ENCODE measurements at regions not wholly inside any gene's neighbourhood (a gene's known extent, or its start where the extent isn't known, plus 50 kb on each side); places are given as distances from the start of the nearest gene placed in this dataset.

- no peak for TF ChIP-seq CSDC2 (CRISPR knock-in tag; IDR thresholded peaks at IDR 0.05)
- ATAC-seq, result no peak
Observed at GRCh38 chr12:114855678-114856077, 171.7 kb upstream of the TBX3 start.

GRCh38 chr12:114852976-114853529, 169.1 kb upstream of the TBX3 start:
- no peak for TF ChIP-seq RARB (CRISPR knock-in tag; IDR thresholded peaks at IDR 0.05)
- TF ChIP-seq BACH2 (CRISPR knock-in tag; IDR thresholded peaks at IDR 0.05; ENCODE audit: borderline replicate concordance), result no peak
- no peak for TF ChIP-seq ISL1 (CRISPR knock-in tag; IDR thresholded peaks at IDR 0.05)
- TF ChIP-seq PATZ1 (CRISPR knock-in tag; IDR thresholded peaks at IDR 0.05; ENCODE audit: borderline replicate concordance), result no peak
- no peak for ATAC-seq

- no peak for ATAC-seq
- TF ChIP-seq CSRNP3 (CRISPR knock-in tag; IDR thresholded peaks at IDR 0.05), result no peak
- TF ChIP-seq RARB (CRISPR knock-in tag; IDR thresholded peaks at IDR 0.05), result no peak
- TF ChIP-seq TCF4 (CRISPR knock-in tag; IDR thresholded peaks at IDR 0.05; ENCODE audit: borderline replicate concordance), result no peak
- no peak for TF ChIP-seq POU6F1 (CRISPR knock-in tag; IDR thresholded peaks at IDR 0.05; ENCODE audit: borderline replicate concordance, low read depth)
- TF ChIP-seq ZNF70 (CRISPR knock-in tag; IDR thresholded peaks at IDR 0.05), result no peak
- TF ChIP-seq ZFP3 (CRISPR knock-in tag; IDR thresholded peaks at IDR 0.05), result no peak
- TF ChIP-seq ARNTL (CRISPR knock-in tag; IDR thresholded peaks at IDR 0.05; ENCODE audit: borderline replicate concordance, low read depth), result no peak
- TF ChIP-seq SNAI2 (CRISPR knock-in tag; IDR thresholded peaks at IDR 0.05), result no peak
- no peak for TF ChIP-seq ZNF565 (CRISPR knock-in tag; conservative IDR thresholded peaks at IDR 0.05; ENCODE audit: low read depth)
- TF ChIP-seq ISL1 (CRISPR knock-in tag; IDR thresholded peaks at IDR 0.05), result no peak
Observed at GRCh38 chr12:114851981-114852380, 168.0 kb upstream of the TBX3 start.

- no peak for ATAC-seq
- no peak for TF ChIP-seq TSHZ2 (CRISPR knock-in tag; IDR thresholded peaks at IDR 0.05)
- TF ChIP-seq BACH2 (CRISPR knock-in tag; IDR thresholded peaks at IDR 0.05; ENCODE audit: borderline replicate concordance), result no peak
Observed at GRCh38 chr12:114850661-114851275, 166.8 kb upstream of the TBX3 start.

- no peak for TF ChIP-seq OSR1 (CRISPR knock-in tag; IDR thresholded peaks at IDR 0.05)
- TF ChIP-seq SNAI2 (CRISPR knock-in tag; IDR thresholded peaks at IDR 0.05), result no peak
- TF ChIP-seq BACH2 (CRISPR knock-in tag; IDR thresholded peaks at IDR 0.05; ENCODE audit: borderline replicate concordance), result no peak
- no peak for TF ChIP-seq ZNF70 (CRISPR knock-in tag; IDR thresholded peaks at IDR 0.05)
- TF ChIP-seq ZFP3 (CRISPR knock-in tag; IDR thresholded peaks at IDR 0.05), result no peak
- TF ChIP-seq PPARA (CRISPR knock-in tag; IDR thresholded peaks at IDR 0.05; ENCODE audit: borderline replicate concordance), result no peak
- TF ChIP-seq GLIS3 (CRISPR knock-in tag; IDR thresholded peaks at IDR 0.05), result no peak
- ATAC-seq, result no peak
Observed at GRCh38 chr12:114848666-114849065, 164.7 kb upstream of the TBX3 start.
